GM12891 (cell line): ENCODE measurements at regions not wholly inside any gene's neighbourhood (a gene's known extent, or its start where the extent isn't known, plus 50 kb on each side); places are given as distances from the start of the nearest gene placed in this dataset.

Experiments used
- DNase-seq: peaks from one replicate; pipeline ENCODE4 v3.0.0; 2011; ENCODE audit warnings: low spot score; ENCODE audit not compliant: insufficient read length
- FAIRE-seq: peaks from 2 replicates; lab custom pipeline; 2011; peaks lifted over from hg19 to GRCh38; lab: Jason Lieb, UNC
- PAX5 ChIP-seq: IDR thresholded peaks from 2 replicates; pipeline ENCODE4 v1.6.1; 2011; ENCODE audit warnings: low read length, moderate library complexity, mild to moderate bottlenecking; ENCODE audit not compliant: insufficient read depth, severe bottlenecking
- POLR2A ChIP-seq: IDR thresholded peaks from 2 replicates; pipeline ENCODE4 v1.6.1; 2011; ENCODE audit warnings: low read depth, low read length, control low read depth
- POLR2AphosphoS5 ChIP-seq: IDR thresholded peaks from 2 replicates; pipeline ENCODE4 v1.6.1; 2011; ENCODE audit warnings: low read depth, low read length, control low read depth
- POU2F2 ChIP-seq: IDR thresholded peaks from 2 replicates; pipeline ENCODE4 v1.6.1; 2011; ENCODE audit warnings: low read depth, mild to moderate bottlenecking, control low read depth, low read length, moderate library complexity
- SPI1 ChIP-seq: IDR thresholded peaks from 2 replicates; pipeline ENCODE4 v1.6.1; 2011; ENCODE audit warnings: low read depth, low read length, control low read depth
- TAF1 ChIP-seq: IDR thresholded peaks from 2 replicates; pipeline ENCODE4 v1.6.1; 2011; ENCODE audit warnings: low read depth, low read length, control low read depth

GRCh38 chr9:108552459-108553040 is 303.2 kb downstream of the ACTL7B start:
- FAIRE-seq (no peak), DNase-seq (no peak)
- TF ChIP-seq POU2F2 = no peak
- no peak for TF ChIP-seq POLR2A
- no peak for TF ChIP-seq POLR2AphosphoS5
- TF ChIP-seq TAF1 = no peak
- TF ChIP-seq PAX5 = no peak
- TF ChIP-seq SPI1 = no peak

GRCh38 chr9:108551030-108551841 is 304.6 kb downstream of the ACTL7B start:
- DNase-seq (no peak), FAIRE-seq (no peak)
- TF ChIP-seq POLR2AphosphoS5 (no peak), TAF1 (no peak), POLR2A (no peak), SPI1 (no peak), POU2F2 (no peak), PAX5 (no peak)

GRCh38 chr9:108550106-108550505 is 305.7 kb downstream of the ACTL7B start:
- TF ChIP-seq POLR2A = no peak
- no peak for TF ChIP-seq POU2F2
- no peak for TF ChIP-seq SPI1
- TF ChIP-seq PAX5 = no peak
- TF ChIP-seq TAF1 = no peak
- no peak for TF ChIP-seq POLR2AphosphoS5
- no peak for DNase-seq
- FAIRE-seq = no peak

- TF ChIP-seq PAX5 (no peak), TAF1 (no peak), POLR2AphosphoS5 (no peak)
- FAIRE-seq (no peak), DNase-seq (no peak)
Measured at GRCh38 chr9:108549184-108549583, 306.6 kb downstream of the ACTL7B start.

- no peak for DNase-seq
- FAIRE-seq = no peak
- TF ChIP-seq POLR2AphosphoS5 = no peak
- TF ChIP-seq TAF1 = no peak
- TF ChIP-seq POLR2A = no peak
- no peak for TF ChIP-seq PAX5
Measured at GRCh38 chr9:108547411-108548135, 308.2 kb downstream of the ACTL7B start.

- TF ChIP-seq SPI1 (no peak), TAF1 (no peak), PAX5 (no peak), POU2F2 (no peak), POLR2AphosphoS5 (no peak)
- no peak for FAIRE-seq
- DNase-seq = no peak
Measured at GRCh38 chr9:108546215-108546614, 309.6 kb downstream of the ACTL7B start.

GRCh38 chr9:108545436-108545835 is 310.4 kb downstream of the ACTL7B start:
- no peak for FAIRE-seq
- no peak for TF ChIP-seq TAF1
- no peak for TF ChIP-seq POLR2AphosphoS5
- TF ChIP-seq POLR2A = no peak
- no peak for TF ChIP-seq SPI1
- TF ChIP-seq POU2F2 = no peak
- TF ChIP-seq PAX5 = no peak
- DNase-seq = no peak

- TF ChIP-seq POLR2A = no peak
- no peak for TF ChIP-seq TAF1
- TF ChIP-seq POLR2AphosphoS5 = no peak
- no peak for TF ChIP-seq PAX5
- no peak for TF ChIP-seq POU2F2
- TF ChIP-seq SPI1 = no peak
- DNase-seq = no peak
- no peak for FAIRE-seq
Measured at GRCh38 chr9:108544866-108545265, 310.9 kb downstream of the ACTL7B start.

GRCh38 chr9:108543251-108543778 is 312.5 kb downstream of the ACTL7B start:
- FAIRE-seq (no peak), DNase-seq (no peak)
- TF ChIP-seq SPI1 (no peak), POLR2A (no peak), PAX5 (no peak), POU2F2 (no peak), TAF1 (no peak), POLR2AphosphoS5 (no peak)
